HepG2 (cell line): ENCODE measurements at regions not wholly inside any gene's neighbourhood (a gene's known extent, or its start where the extent isn't known, plus 50 kb on each side); places are given as distances from the start of the nearest gene placed in this dataset.

ENCODE experiments used
- HCFC1 ChIP-seq: fragments of 150-350 bp; IDR thresholded peaks from 2 replicates; pipeline ENCODE4 v1.6.1; 2014; ENCODE audit warnings: low read depth, low read length
- NR0B2 ChIP-seq: sonication (generic); formaldehyde crosslinking; IDR thresholded peaks from 2 replicates; pipeline ENCODE4 v1.4.0; 2020; ENCODE audit warnings: mild to moderate bottlenecking, missing genetic modification reagents
- PBX3 ChIP-seq: sonication (generic); formaldehyde crosslinking; IDR thresholded peaks from 2 replicates; pipeline ENCODE4 v1.8.1; 2023; ENCODE audit warnings: missing genetic modification reagents, inconsistent platforms, borderline replicate concordance
- REPIN1 ChIP-seq: sonication (generic); formaldehyde crosslinking; IDR thresholded peaks from 2 replicates; pipeline ENCODE4 v1.8.0; 2022; ENCODE audit warnings: missing genetic modification reagents, low read depth, mild to moderate bottlenecking, borderline replicate concordance
- SATB2 ChIP-seq: sonication (generic); formaldehyde crosslinking; IDR thresholded peaks from 2 replicates; pipeline ENCODE4 v1.5.0; 2020; ENCODE audit warnings: missing genetic modification reagents
- ZNF558 ChIP-seq: sonication (generic); formaldehyde crosslinking; IDR thresholded peaks from 2 replicates; pipeline ENCODE4 v1.9.0; 2022; ENCODE audit warnings: mild to moderate bottlenecking, missing genetic modification reagents, borderline replicate concordance

- TF ChIP-seq HCFC1 = no peak
- no peak for TF ChIP-seq REPIN1 (CRISPR knock-in tag)
- TF ChIP-seq SATB2 = no peak
- TF ChIP-seq PBX3 (CRISPR knock-in tag) = no peak
- TF ChIP-seq NR0B2 = no peak
- no peak for TF ChIP-seq ZNF558 (CRISPR knock-in tag)
Observed at GRCh38 chr1:69213644-69214043, 354.1 kb upstream of the LRRC7 start.
